Activated B cell treated with CpG ODN at 0.5 μM for 24 hours (primary cell): ENCODE measurements at regions not wholly inside any gene's neighbourhood (a gene's known extent, or its start where the extent isn't known, plus 50 kb on each side); places are given as distances from the start of the nearest gene placed in this dataset.

Source experiments
- ATAC-seq: fragments of 200-7000 bp; cut with Tn5 transposase; one replicate; pipeline ENCODE4 v1.10.0; 2021; ENCODE audit warnings: low read depth, mild to moderate bottlenecking, moderate library complexity
- CTCF ChIA-PET: fragments of 350-600 bp; sonication (Branson Sonifier 250); formaldehyde crosslinking; loops from one replicate; lab custom pipeline; 2021; ENCODE audit warnings: antibody characterized with exemption; lab: Charles Lee
- POLR2A ChIA-PET: fragments of 350-600 bp; sonication (Branson Sonifier 250); formaldehyde crosslinking; loops from one replicate; lab custom pipeline; 2021; ENCODE audit warnings: antibody characterized with exemption; lab: Charles Lee
- DNase-seq: peaks from one replicate; pipeline ENCODE4 v3.0.0; 2022
- H3K27ac Mint-ChIP-seq: one replicate; pipeline ENCODE4 v1.8.0; 2020; ENCODE audit warnings: mixed read lengths
- H3K27me3 Mint-ChIP-seq: one replicate; pipeline ENCODE4 v1.8.0; 2021; ENCODE audit warnings: mixed read lengths
- H3K36me3 Mint-ChIP-seq: one replicate; pipeline ENCODE4 v1.8.0; 2021; ENCODE audit warnings: low read depth, mixed read lengths
- H3K4me1 Mint-ChIP-seq: one replicate; pipeline ENCODE4 v1.8.0; 2021; ENCODE audit warnings: mixed read lengths
- H3K4me3 Mint-ChIP-seq: one replicate; pipeline ENCODE4 v1.8.0; 2020; ENCODE audit warnings: mild to moderate bottlenecking, mixed read lengths
- H3K9me3 Mint-ChIP-seq: one replicate; pipeline ENCODE4 v1.8.0; 2020; ENCODE audit warnings: mixed read lengths
- intact Hi-C: fragments of 100-400 bp; cut with micrococcal nuclease; formaldehyde crosslinking; loops from one replicate; pipeline ENCODE4 v1.15.1; 2024
- TF ChIP-seq, protein P1 (sequence below): fragments of 200-600 bp; IDR thresholded peaks from one replicate; pipeline ENCODE4 v1.8.0; 2022; ENCODE audit warnings: antibody characterized with exemption, mild to moderate bottlenecking

DNA sequence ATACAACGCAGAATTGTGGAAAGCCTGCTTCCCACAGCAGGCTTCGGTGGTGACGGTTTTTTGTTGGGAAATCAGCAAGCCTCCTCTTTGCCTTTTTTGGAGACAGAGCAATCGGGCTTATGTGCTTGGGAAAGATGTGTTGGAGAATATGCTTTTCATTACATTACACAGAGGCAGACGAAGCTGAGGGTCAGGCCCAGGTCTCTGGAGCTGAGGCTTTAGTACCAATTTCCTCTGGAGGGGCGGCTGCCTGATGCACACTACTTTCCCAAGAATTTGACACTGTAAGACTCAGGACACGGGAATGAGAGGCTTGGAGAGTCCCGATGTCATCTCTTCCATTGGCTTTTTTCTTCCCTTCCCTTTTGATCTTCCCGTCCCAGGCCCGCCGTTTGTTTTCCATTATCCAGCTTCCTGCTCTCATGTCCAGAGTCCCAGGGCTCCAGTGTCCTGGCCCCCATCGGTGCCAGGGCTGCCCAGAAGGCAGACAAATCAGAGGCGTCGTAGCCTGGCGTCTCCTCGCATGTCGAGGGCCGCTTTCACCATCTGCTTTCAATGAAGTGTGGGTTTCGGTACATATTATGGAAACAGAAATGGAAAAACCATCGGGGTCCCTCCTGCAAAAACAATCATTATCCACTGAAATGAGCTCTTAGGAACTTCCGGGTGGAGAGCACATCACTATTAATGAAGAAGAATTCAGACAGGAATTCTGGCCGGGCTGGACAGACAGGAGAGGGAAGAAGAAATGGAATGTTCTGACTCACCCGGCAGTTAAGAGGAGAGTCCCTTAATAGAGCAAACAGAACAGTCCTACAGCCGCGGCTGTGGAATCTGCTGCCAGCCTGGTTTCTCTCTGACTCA lies 123.0 kb upstream of the JCAD start:
- Mint-ChIP-seq H3K36me3 (no peaks in the 10 kb centered on the region), H3K27me3 (peaks cover 2% of the 10 kb centered on the region), H3K4me3 (no peak overlapping the region), H3K27ac (no peak overlapping the region), H3K9me3 (no peaks in the 10 kb centered on the region), H3K4me1 (peaks cover 6% of the 10 kb centered on the region)
- ChIA-PET POLR2A (no interaction called here), CTCF (no interaction called here)
- TF ChIP-seq, protein P1, sequence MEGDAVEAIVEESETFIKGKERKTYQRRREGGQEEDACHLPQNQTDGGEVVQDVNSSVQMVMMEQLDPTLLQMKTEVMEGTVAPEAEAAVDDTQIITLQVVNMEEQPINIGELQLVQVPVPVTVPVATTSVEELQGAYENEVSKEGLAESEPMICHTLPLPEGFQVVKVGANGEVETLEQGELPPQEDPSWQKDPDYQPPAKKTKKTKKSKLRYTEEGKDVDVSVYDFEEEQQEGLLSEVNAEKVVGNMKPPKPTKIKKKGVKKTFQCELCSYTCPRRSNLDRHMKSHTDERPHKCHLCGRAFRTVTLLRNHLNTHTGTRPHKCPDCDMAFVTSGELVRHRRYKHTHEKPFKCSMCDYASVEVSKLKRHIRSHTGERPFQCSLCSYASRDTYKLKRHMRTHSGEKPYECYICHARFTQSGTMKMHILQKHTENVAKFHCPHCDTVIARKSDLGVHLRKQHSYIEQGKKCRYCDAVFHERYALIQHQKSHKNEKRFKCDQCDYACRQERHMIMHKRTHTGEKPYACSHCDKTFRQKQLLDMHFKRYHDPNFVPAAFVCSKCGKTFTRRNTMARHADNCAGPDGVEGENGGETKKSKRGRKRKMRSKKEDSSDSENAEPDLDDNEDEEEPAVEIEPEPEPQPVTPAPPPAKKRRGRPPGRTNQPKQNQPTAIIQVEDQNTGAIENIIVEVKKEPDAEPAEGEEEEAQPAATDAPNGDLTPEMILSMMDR = no peak
- ATAC-seq = no peak
- intact Hi-C loops = no loop called here
- DNase-seq = no peak

DNA sequence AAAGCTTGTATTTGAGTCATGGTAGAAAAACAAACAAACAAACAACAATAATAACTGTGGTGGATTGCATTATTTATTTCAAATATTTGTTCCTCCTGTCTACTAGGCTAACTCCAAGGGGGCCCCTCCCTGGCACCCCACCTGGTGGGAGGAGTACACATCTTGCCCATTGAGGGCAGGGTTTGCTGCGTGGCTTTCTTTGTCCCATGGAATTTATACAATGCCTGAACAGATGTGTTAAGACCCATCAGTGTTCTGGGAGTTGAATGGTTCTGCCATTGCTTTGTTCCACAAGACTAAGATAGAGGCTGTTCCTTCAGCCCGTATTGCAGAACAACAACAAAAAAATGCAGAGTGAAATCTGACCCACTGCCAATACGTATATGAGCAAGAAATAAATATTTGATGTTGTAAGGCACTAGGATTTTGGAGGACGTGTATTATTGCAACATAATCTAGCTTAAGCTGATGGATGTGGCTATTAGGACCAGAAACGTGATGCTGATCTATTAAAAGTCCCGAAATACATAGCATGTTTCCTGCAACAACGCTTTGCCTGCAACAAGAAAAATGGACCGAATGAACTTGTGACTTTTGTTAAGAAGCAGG lies 119.1 kb upstream of the JCAD start:
- no peaks in the 10 kb centered on the region for H3K9me3 Mint-ChIP-seq
- DNase-seq (no peak), ATAC-seq (no peak)
- no peak overlapping the region for H3K27ac Mint-ChIP-seq
- CTCF ChIA-PET = no interaction called here
- TF ChIP-seq, protein P1 = no peak
- POLR2A ChIA-PET = no interaction called here
- no peaks in the 10 kb centered on the region for H3K27me3 Mint-ChIP-seq
- H3K4me3 Mint-ChIP-seq = no peak overlapping the region
- no peaks in the 10 kb centered on the region for H3K4me1 Mint-ChIP-seq
- no peaks in the 10 kb centered on the region for H3K36me3 Mint-ChIP-seq
- intact Hi-C loops = no loop called here

DNA sequence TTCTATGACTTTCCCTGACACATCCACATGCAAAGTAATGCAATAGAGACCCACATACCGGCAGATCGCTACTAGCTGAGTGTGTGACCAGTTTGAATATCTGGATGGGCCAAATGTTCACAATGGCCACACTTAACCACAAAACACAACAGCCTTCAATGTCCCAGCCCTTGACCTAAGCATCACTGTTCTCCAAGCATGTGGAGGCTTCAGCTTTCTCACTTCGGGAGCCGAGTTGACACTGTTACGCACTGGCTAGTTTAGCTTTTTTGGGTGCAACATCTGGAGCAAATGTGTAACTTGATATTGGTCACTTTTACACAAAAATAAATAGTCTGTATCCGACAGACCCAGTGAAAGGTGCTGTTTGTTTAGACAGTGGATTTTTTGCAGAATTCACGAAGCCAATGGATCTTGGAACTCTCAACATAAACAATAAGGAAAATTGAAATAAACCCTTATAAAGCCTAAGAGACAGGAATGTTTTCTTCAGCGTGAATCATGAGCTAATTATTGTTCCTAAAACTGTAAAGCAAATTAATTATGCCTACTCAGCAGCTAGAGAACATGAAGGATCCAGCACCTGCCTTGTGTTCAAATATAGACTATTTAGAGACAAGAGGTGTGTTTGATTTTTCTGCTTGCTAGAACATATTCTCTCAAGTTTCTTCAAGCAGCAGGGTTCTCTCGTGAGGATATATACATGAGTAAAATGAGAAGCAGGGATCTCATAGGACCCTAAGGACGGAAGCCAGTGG lies 117.6 kb upstream of the JCAD start:
- TF ChIP-seq, protein P1 = no peak
- ChIA-PET CTCF (no interaction called here), POLR2A (no interaction called here)
- H3K27ac Mint-ChIP-seq = no peak overlapping the region
- H3K9me3 Mint-ChIP-seq = no peaks in the 10 kb centered on the region
- intact Hi-C loops = no loop called here
- DNase-seq (no peak), ATAC-seq (no peak)
- H3K27me3 Mint-ChIP-seq = no peaks in the 10 kb centered on the region
- no peak overlapping the region for H3K4me3 Mint-ChIP-seq
- no peaks in the 10 kb centered on the region for H3K4me1 Mint-ChIP-seq
- H3K36me3 Mint-ChIP-seq = no peaks in the 10 kb centered on the region

DNA sequence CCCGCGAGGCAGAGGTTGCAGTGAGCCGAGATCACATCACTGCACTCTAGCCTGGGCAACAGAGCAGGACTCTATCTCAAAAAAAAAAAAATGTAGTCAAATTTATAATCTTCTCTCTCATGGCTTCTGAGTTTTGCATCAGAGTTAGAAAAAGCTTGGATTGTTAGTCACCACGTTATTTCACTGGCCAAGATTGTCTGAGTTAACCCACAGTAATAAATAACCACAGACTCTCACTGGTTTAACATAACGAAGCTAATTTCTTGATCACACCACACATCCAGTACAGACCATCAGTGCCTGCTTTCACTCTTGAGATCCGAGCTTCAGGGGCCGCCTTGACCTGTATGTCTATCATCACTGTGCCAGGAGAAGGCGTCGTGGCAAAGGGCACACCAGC lies 116.8 kb upstream of the JCAD start:
- H3K27ac Mint-ChIP-seq = no peak overlapping the region
- no peaks in the 10 kb centered on the region for H3K9me3 Mint-ChIP-seq
- POLR2A ChIA-PET = no interaction called here

More for the DNA sequence above, 116.8 kb upstream of the JCAD start:
- no peaks in the 10 kb centered on the region for H3K4me1 Mint-ChIP-seq
- TF ChIP-seq, protein P1 = no peak
- CTCF ChIA-PET = no interaction called here
- no peak for DNase-seq
- no peaks in the 10 kb centered on the region for H3K36me3 Mint-ChIP-seq
- no peak for ATAC-seq
- H3K27me3 Mint-ChIP-seq = no peaks in the 10 kb centered on the region
- intact Hi-C loops = no loop called here
- no peak overlapping the region for H3K4me3 Mint-ChIP-seq
